AML-193 (cell line): ENCODE measurements at regions not wholly inside any gene's neighbourhood (a gene's known extent, or its start where the extent isn't known, plus 50 kb on each side); places are given as distances from the start of the nearest gene placed in this dataset.
"Not testable (repeated sequence)": the region's sequence is repeated elsewhere in the genome, so short reads cannot be mapped to it uniquely, and the experiment has no call there.

Source experiments
- DNase-seq, 2 experiments: peaks; one replicate each; lab custom pipeline; 2025; lab: John Stamatoyannopoulos, UW

DNA sequence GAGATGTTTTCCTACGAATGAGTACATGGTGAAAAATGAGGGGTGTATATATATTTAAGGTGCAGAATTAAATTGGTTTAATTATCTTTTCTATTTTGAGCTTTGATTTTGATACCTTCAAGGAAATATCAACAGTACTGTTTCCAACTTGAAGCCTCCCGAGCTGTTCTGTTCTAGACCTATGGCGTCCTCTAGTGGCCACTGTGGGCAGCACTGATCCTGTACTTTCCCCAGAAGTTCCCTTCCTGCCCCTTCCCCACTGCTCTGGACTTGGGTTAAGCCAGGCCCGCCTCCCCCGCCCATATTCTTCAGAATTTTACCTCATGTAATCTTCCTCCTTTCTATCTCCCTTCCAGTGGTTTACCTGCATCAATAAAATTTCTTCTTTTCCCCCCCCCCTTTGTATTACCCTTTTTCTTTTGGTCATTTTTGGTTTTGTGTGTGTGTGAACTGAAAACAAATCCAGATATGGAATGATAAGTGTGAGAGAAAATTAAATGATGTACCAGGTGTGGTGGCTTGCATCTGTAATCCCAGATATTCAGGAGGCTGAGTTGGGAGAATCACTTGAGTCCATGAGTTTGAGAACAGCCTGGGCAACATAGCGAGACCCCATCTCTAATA, 1643.5 kb downstream of the TP53TG3F start:
- DNase-seq = peak; percentile 6 to 21

DNA sequence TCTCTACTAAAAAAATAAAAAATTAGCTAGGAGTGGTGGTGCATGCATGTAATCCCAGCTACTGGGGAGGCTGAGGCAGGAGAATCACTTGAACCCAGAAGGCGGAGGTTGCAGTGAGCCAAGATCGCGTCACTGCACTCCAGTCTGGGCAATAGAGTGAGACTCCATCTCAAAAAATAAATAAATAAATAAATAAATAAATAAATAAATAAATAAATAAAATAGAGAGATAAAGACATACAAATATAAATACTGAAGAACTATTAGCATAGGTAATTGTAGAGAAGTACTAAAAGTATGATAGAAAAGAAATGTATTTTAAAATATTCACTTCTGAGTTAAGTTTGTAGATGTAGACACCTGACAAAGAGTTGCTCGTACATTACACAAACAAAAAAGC, 1652.4 kb downstream of the TP53TG3F start:
- not testable (repeated sequence) for DNase-seq

DNA sequence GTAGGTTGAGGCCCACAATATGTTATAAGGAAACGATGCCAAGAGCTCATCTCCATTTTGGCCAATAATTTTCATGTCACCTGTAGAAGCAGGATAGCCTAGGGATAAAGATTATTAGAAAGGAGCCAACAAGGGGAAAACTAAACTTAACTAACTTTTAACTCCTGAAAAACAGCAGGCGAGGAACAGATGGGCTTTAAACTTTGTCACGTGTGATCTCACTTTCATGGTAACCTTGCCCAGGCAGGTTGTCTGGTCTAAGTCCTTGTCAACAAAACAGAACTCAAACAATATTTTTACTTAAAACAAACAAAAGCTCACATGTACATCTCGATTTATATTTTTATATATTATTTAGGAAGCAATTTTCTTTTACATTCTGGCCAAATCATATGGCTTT, 1672.0 kb downstream of the TP53TG3F start:
- DNase-seq = no peak

DNA sequence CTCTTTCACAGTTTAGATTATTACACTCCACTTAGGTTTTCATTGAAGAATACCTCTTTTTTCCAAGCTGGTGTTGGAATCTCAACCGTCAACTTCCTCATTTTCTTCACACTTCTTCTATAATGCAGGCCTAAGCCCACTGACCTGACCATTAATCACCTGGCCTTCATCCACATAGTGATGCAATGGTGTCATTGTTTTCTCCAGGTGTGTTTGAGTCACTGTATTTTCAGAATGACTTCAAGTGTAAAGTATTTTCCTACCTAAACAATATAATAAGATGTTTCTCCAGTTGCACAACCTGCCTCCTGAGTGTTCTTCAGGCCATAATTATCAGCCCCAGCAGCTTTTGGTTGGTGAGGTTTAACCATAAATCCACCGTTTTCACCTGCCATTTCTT, 1675.1 kb downstream of the TP53TG3F start:
- DNase-seq = no peak

DNA sequence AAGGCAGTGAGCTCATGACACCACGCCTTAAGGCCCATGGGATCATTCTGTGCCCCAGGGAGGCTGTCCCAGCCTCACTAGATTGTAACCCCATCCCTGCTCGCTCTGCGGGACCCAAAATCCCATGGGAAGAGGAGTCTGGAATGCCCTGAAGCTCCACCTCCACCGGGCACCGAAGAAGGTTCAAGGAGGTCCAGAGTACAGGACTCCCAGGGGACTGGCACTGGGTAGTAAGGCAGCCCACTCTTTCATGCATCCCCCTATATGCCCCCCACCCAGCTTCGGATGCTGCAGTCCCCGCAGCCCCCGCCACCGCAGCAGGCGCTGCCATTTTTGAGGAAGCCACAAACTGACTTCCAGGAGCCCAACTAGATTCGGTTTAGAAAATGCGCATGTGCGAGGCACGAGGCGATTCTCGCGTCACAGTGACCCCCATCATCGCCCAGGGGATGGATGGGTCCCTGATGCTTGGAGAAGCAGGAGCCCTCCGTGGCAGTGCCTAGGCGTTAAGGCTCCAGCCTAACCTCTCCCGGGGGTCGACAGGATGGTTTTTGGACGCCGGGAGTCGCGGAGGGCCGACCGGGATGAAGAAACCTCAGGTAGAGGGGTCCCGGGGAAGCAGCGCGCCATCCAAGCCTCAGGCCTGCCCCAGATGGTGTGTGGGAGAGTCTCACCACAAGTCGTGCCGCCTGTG, 1681.0 kb downstream of the TP53TG3F start:
- no peak for DNase-seq

DNA sequence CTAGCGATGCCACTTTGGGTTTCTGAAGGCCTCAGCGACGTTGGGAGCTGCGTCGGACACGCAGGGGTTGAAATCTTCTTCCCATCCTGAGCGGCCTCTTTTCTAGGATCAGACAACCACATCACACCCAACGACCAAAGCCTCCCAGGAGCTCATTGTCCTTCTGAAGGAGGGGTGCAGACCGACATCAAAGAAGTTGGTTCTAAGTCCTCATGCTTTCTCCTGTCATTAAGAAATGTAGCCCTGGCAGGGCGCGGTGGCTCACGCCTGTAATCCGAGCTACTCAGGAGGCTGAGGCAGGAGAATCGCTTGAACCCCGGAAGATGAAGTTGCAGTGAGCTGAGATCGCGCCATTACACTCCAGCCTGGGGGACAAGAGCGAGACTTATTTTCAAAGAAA, 1681.9 kb downstream of the TP53TG3F start:
- no peak for DNase-seq

DNA sequence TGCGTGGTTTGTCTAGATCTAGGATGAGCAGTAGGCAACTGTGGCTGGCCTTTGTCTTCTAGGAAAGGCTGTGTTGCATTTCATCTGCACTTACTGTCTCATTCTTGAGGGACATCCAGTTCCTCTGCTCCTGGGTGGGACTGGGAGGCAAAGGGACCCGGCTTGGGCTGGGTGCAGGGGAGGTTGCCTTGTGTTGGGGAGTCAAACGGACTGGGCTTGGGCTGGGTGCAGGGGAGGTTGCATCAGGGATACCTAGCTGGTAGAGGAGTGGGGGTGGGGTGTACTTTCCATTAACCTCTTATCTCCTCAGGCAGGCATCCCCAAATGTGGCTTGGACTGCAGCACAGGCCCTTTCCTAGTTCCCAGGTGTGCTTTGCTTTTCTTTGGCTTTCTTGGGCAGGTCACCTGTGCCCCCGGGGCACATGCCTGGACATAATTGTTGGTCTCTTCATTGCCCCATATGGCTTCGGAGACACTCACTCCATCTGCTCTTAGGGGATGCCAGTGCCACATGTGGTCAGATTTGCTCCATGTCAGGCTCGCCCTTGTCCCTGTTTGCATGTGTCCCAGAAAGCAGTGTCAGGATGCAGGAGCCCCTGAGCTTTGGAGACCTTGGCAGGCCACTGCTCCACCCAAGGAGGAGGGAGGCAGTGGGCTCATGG, 1682.9 kb downstream of the TP53TG3F start:
- no peak for DNase-seq

DNA sequence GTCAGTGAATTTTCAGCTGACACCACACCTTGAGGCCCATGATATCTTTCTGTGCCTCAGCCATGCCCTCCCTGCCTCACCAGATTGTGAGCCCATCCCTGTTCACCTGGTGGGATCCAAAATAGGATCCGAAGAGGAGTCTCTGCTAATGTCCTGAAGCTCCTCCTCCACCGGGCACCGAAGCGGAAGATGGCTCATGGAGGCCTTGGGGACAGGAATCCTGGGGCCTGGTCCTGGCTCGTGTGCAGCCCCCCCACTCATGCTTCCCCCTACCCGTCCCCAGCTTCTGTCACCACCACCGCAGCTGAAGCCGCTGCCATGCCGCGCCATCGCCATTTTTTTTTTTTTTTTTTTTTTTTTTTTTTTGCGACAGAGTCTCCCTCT, 1683.4 kb downstream of the TP53TG3F start:
- no peak for DNase-seq

DNA sequence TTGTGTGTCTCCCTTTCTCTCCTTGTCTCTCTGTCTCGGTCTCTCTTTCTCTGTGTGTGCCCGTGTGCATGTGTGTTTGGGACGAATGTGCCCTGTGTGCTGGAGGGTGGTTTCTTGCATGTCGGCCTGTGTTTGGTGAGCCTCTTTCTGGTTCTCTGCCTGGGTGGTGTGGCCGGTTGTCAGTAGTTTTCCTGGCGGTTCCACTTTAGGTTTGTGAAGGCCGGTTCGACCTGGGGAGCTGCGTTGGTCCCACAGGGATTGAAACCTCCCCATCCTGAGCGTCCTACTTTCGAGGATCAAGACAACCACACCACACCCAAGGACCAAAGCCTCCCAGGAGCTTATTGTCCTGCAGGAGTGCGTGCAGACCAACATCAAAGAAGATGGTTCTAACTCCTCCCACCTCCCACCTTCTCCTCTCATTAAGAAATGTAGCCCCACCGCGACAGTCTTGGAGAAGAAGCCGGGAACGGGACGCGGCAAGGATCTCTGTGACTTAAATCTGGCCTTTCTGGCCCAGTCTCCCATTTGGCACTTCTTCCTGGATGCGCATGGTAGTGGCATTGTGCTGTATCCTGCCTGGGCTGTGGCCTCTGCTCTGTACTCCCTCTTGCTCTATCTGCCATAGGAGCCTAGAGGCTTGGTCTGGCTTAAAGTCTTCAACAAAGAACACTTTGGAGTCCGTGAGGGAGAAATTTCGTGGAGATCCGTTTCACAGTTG, 1685.0 kb downstream of the TP53TG3F start:
- no peak for DNase-seq

DNA sequence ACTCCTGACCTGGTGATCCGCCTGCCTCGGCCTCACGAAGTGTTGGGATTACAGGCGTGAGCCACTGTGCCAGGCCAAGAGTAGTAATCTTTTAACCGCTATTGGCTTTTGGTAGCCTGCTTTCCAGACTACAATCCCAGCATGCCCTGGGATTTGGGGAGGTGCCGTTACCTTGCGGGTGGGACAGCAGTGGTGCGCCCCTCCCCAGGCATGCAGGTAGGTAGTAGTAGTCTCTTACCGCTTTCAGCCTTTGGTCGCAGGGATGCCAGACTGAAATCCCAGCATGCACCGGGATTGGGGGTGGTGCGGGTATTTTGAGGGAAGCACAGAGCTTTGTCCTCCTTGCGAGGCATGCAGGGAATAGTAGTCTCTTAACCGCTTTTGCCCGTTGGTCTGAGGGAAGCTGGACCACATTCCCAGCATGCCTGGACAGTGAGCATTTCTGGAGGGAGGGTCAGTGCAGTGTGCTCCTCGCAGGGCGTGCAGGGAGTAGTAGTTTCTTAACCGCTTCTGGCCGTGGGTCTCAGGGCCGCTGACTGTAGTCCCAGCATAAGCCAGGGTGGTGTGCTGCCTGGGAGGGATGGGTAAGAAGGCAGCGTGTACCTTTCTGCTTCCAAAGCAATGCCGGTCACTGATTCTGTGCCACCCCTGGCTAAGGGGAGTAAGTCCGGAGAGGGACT, 1686.8 kb downstream of the TP53TG3F start:
- no peak for DNase-seq

DNA sequence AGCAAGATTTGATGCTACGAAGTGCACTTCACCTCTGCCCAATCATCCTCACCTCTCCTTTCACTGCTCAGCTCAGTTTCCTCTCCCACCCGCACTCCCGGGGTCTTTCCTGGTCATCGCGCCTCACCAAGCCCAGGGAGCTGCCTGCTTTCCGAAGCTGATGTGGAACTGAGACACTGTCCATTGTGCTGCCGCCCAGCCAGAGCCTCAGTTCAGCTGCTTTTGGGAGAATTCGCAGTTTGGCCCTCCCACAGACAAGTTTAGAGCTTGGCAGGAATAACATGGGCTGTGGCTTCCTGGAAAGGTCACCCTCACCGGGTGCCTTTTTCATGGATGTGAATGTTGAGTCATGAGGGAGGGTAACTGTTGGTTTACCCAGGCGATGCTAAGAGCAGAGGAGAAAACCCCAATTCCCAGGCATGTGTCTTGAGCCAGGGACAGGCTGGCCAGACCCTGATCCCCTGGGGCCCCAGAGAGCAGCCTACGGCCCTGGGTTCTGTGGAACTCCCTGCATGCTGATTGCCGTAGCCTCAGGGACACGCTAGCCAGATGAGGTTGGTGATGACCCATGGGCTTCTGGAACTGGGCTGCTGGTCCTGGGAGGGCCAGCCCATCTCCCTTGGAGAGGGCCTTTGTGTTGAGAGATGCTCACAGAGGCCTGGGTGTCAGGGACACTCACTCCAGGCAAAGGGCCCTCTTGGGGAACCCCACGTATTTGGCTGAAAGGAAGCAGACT, 1687.5 kb downstream of the TP53TG3F start:
- no peak for DNase-seq

DNA sequence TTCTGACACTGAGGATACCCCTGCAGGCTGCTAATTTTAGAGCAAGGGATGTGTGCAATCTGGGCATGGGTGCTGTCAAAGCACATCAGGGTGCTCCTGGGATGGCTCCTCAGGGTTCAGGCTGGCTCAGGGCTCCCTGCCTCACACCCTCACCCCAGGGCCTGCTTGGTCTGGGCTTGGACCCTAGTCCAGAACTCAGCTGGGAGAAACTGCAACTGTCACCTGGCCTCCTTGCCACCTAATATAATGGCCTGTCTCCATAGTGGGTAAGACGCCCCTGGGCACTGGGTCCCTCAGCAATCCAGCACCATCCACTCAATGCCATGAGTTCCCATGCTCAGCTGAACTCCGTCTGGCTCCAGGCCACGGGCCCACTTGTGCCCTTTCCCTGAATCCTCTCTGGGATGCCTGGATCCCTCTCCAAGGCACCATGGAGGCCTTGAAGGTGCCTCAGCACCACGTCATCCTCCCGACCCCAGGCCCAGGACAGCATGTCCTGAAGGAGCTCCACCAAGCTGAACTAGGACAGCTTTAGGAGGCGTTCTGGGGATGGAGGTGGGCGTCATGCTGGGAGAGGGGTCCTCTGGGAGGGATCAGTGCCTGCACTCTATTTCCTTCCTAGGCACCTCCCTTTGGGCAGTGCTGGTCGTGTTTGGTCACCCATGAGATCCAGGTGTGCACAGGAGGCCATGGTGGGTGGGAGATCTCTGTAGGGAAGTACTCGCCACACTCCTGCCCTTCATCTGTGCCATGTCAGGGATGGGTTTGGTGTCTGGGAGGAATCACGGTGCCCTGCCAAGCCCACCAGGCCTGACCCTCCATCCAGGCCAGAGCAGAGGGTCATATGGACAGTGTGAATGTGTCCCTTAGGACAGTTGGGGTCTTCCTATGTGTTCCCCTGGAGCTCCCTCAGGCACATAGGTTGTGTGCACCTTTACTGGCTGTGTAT, 1688.4 kb downstream of the TP53TG3F start:
- no peak for DNase-seq

DNA sequence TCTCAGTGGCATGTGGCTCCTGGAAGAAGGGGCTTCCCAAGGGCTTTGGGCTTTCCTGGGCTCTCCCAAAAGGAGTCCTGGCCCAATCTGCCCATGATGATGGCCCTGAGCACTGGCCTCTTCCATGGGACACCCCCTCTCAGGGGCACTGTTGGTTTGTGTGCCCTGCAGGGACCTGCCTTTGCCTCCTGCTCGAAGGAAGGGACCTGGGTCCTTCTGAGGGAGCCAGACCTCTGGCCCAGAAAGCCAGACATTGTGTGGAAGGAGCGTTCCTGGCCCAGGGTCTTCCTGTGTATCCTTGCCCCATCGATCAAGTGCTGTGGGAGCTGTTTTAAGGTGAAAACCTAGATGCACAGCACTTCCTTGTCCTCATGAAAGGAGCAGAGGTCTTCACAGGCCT, 1689.3 kb downstream of the TP53TG3F start:
- DNase-seq = no peak

DNA sequence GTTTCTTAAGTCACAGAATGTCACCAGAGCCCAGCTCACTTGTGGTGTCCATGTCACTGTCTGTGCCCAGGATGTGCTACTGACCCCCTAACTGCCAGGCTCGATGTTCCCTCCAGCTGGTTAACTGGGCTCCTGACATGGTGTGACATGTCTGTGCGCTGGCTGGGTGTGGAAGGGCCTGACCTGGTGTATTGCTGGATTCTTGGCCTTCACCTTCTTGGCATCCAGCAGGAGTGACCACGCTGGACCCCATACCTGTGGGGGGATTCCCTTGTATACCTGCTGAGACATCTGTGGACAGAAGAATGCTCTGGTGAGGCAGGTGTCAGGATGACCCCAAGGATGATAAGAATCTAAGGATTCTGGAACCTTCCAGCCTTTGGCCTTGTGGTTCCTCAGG, 1690.1 kb downstream of the TP53TG3F start:
- no peak for DNase-seq

DNA sequence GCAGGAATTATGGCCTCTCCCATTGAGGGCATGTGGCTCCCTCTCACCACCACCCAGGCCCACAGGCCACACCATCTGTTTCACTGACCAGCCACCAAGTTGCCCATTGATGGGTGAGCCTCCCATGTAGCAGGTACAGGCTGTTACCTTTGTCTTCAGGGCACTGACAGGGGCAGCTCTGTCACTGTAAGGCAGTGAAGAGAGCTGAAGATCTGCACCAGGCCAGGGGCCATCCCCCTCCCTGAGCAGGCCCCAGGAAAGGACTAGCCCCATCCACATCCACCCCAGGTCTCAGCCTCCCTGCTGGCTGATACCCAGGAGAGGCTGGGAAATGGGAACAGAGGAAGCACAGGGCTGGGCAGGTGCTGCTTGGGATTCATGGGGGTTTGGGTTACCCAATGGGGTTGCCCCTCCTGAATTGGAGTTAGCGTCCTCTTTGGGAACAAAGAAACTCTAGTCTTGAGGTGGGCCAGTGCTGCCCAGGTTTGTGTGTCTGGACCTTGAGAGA, 1691.4 kb downstream of the TP53TG3F start:
- DNase-seq = no peak

DNA sequence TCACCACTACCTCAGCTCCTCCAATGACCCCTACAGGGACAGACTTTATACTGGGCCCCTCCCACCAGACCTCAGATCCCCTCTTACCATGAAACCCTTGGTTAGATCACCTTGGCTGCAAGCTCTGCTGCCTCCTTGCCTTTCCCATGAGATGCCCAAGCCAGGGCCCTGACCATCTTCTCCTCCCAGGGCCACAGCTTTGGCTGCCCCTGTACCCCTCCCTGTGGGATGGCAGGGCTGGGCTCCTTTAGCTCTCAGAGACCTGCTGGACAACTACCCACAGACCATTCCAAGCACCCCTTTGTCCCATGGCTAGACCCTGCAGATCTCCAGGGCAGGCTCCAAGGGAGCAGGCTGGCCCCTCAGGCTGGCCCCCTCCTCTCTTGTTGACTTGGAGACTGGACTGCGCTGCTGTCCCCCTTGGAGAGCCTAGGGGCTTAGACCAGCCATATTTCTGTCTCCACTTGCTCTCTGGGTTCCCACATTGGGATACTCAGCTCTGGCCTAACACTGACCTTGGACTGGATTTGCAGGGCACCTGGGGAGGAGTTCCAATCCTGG, 1692.7 kb downstream of the TP53TG3F start:
- no peak for DNase-seq

DNA sequence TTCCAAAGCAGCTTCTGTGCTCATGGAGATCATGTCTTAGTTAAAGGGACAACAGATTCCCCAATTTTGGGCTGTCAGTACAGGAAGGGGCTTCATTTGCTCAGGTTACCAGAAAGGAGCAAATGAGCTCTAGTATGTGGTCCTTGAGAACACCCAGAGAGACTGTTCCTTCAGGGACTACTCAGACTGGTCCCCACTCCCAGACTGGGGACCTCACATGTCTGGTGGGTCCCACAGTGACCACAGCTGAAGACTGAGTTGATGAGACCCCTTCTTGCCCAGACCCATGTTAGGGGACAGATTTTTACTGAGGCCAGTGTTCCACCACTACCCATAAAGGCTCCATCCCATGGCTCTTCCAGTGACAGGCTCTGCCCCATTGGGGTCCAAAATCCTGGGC, 1695.2 kb downstream of the TP53TG3F start:
- DNase-seq = no peak

DNA sequence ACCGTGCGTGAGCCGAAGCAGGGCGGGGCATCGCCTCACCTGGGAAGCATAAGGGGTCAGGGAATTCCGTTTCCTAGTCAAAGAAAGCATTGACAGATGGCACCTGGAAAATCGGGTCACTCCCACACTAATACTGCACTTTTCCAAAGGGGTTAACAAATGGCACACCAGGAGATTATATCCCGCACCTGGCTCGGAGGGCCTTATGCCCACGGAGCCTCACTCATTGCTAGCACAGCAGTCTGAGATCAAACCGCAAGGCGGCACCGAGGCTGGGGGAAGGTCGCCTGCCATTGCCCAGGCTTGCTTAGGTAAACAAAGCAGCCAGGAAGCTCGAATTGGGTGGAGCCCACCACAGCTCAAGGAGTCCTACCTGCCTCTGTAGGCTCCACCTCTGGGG, 1698.1 kb downstream of the TP53TG3F start:
- DNase-seq = not testable (repeated sequence)

DNA sequence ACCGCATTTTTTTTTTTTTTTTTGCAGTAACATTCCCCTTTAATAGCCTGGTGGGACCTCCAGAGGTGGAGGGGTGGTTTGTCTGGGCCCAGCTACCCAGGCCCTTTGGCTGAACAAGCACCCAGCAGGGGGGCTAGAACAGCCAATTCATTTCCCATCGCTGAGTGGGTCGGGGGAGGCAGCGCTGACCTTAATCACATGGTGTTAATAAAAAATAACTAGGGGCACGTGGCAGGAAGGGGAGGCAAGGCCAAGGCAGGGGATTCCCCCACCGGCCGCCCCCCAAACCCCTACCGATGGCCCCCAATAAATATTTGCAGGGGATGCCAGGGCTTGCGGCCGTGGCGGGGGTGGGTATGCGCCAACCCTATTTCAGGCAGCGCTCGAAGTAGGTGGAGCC, 1709.9 kb downstream of the TP53TG3F start:
- DNase-seq = not testable (repeated sequence)

DNA sequence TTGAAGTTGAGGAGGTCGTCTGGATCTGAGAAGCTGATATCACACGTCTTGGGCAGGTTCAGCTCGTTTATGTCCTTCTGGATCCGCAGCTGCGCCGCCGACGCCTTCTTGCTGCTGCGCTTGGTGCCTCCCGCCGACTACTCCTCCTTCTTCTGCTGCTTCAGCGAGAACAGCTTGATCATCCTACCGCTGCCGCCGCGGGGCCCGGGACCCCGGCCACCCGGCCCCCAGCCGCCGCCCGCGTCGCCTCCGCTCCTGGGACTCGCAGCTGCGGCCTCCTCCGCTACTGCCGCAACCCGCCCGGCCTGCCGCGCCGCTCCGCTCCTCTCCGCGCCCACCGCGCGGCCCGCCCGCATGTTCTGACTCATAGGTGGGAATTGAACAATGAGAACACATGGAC, 1710.6 kb downstream of the TP53TG3F start:
- not testable (repeated sequence) for DNase-seq
